ENCODE measurements at regions not wholly inside any gene's neighbourhood (a gene's known extent, or its start where the extent isn't known, plus 50 kb on each side); places are given as distances from the start of the nearest gene placed in this dataset.

- Histone ChIP-seq H3K4me2 (ENCODE audit: insufficient read depth, low read length) (no peak overlapping the region), H3K4me3 (no peak overlapping the region), H4K20me1 (replicated peaks; ENCODE audit: control insufficient read depth, insufficient read depth, low read length) (no peaks in the 10 kb centered on the region), H3K9ac (ENCODE audit: insufficient read depth in 1 of 2, low read depth in 2 of 2, low read length in 2 of 2) (no peak overlapping the region), H2AFZ (ENCODE audit: low read depth, low read length) (no peak overlapping the region), H3K27ac (ENCODE audit: extremely low read depth, low read depth, low read length) (no peak overlapping the region), H3K36me3 (ENCODE audit: control insufficient read depth, insufficient read depth, low read length) (no peaks in the 10 kb centered on the region), H3K9me3 (replicated peaks; ENCODE audit: control insufficient read depth, insufficient read depth, low read depth, low read length) (no peaks in the 10 kb centered on the region), H3K27me3 (ENCODE audit: control insufficient read depth in 2 of 2, insufficient read depth in 2 of 2, low read length in 2 of 2) (no peaks in the 10 kb centered on the region; a peak in 1 of 5 replicates), H3K4me1 (replicated peaks in 1 of 2; ENCODE audit: control insufficient read depth in 2 of 2, insufficient read depth in 2 of 2, low read length in 2 of 2) (no peaks in the 10 kb centered on the region), H3K9me1 (ENCODE audit: control insufficient read depth, insufficient read depth, low read length) (no peaks in the 10 kb centered on the region), H3K79me2 (ENCODE audit: control insufficient read depth, insufficient read depth, low read length) (no peaks in the 10 kb centered on the region)
- POLR2A ChIA-PET: no interaction called here
- intact Hi-C loops (cut with micrococcal nuclease) (no loop called here), in situ Hi-C loops (cut with MboI) (no loop called here)
- no peak for FAIRE-seq
- no peak for DNase-seq (ENCODE audit: extremely low read depth in 1 of 4, low spot score in 3 of 4)
- 0% methylated on average over 1 of the region's 1 CpG for WGBS (ENCODE audit: insufficient coverage, low coverage, missing lambda C conversion rate)
- no TSS peak for BruUV-seq (replicated peaks)
- ATAC-seq: no peak
- CTCF ChIA-PET (ENCODE audit: low intra/inter-chr PET ratio): no interaction called here
- TF ChIP-seq ZNF324 (CRISPR knock-in tag; IDR thresholded peaks at IDR 0.05): no peak
- TF ChIP-seq TAF9B (IDR thresholded peaks at IDR 0.05; ENCODE audit: partially characterized antibody): no peak
- no peak for TF ChIP-seq ZFP1 (CRISPR knock-in tag; IDR thresholded peaks at IDR 0.05)
- no peak for TF ChIP-seq EP300 (IDR thresholded peaks at IDR 0.05; ENCODE audit: low read length)
- no peak for TF ChIP-seq SOX6 (IDR thresholded peaks at IDR 0.05)
- TF ChIP-seq CC2D1A (IDR thresholded peaks at IDR 0.05): no peak
- no peak for TF ChIP-seq TBL1XR1 (IDR thresholded peaks at IDR 0.05; ENCODE audit: low read length in 2 of 2)
- no peak for TF ChIP-seq ARNT (IDR thresholded peaks at IDR 0.05)
- TF ChIP-seq, protein P1, sequence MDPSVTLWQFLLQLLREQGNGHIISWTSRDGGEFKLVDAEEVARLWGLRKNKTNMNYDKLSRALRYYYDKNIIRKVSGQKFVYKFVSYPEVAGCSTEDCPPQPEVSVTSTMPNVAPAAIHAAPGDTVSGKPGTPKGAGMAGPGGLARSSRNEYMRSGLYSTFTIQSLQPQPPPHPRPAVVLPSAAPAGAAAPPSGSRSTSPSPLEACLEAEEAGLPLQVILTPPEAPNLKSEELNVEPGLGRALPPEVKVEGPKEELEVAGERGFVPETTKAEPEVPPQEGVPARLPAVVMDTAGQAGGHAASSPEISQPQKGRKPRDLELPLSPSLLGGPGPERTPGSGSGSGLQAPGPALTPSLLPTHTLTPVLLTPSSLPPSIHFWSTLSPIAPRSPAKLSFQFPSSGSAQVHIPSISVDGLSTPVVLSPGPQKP (CRISPR knock-in tag; IDR thresholded peaks at IDR 0.05): no peak
- no peak for TF ChIP-seq NFXL1 (CRISPR knock-in tag; IDR thresholded peaks at IDR 0.05)
- TF ChIP-seq, protein P2, sequence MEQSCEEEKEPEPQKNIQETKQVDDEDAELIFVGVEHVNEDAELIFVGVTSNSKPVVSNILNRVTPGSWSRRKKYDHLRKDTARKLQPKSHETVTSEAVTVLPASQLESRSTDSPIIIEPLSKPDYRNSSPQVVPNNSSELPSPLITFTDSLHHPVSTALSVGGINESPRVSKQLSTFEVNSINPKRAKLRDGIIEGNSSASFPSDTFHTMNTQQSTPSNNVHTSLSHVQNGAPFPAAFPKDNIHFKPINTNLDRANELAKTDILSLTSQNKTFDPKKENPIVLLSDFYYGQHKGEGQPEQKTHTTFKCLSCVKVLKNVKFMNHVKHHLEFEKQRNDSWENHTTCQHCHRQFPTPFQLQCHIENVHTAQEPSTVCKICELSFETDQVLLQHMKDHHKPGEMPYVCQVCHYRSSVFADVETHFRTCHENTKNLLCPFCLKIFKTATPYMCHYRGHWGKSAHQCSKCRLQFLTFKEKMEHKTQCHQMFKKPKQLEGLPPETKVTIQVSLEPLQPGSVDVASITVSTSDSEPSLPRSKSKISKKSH (CRISPR knock-in tag; IDR thresholded peaks at IDR 0.05): no peak
- no peak for TF ChIP-seq ZNF384 (IDR thresholded peaks at IDR 0.05; ENCODE audit: low read depth, low read length)
Observed at GRCh38 chr20:24877652-24878051, 71.4 kb upstream of the CST7 start.
